ENCODE measurements at regions not wholly inside any gene's neighbourhood (a gene's known extent, or its start where the extent isn't known, plus 50 kb on each side); places are given as distances from the start of the nearest gene placed in this dataset.

GRCh38 chr3:94453864-94454263 is 391.0 kb downstream of the NSUN3 start:
- no peak for ATAC-seq

DNA sequence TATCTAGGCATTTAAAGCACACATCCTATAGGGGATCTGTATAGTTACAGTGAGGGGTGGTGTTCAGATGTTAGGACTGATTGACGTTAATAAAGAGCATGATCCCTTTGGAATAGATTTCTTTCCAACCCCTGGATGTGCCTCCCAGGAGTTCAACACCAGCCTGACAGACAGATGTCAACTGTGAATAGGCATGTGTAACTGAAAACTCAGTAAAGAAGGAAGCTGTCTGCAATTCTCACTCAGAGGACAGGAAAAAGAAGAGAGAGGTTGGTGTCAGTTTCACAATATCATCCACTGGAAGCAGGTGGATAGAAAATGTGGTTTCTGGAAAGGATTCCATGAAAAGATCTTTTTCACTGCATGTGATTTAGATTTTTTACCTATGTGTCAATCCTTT is 396.3 kb downstream of the NSUN3 start:
- Histone ChIP-seq H3K9me3 (no peaks in the 10 kb centered on the region), H3K27ac (no peak overlapping the region), H3K27me3 (no peaks in the 10 kb centered on the region), H3K36me3 (replicated peaks in 1 of 2; ENCODE audit: insufficient read depth in 1 of 2, low read depth in 2 of 2) (no peaks in the 10 kb centered on the region), H3K4me3 (no peak overlapping the region), H3K4me1 (no peaks in the 10 kb centered on the region)
- intact Hi-C loops (cut with DNase I): no loop called here
- no peak for ATAC-seq
- 50 to 71% methylated on average over 1 of the region's 1 CpG for WGBS, 2 donors
- TF ChIP-seq POLR2A (IDR thresholded peaks at IDR 0.05): no peak
- TF ChIP-seq, protein P1, sequence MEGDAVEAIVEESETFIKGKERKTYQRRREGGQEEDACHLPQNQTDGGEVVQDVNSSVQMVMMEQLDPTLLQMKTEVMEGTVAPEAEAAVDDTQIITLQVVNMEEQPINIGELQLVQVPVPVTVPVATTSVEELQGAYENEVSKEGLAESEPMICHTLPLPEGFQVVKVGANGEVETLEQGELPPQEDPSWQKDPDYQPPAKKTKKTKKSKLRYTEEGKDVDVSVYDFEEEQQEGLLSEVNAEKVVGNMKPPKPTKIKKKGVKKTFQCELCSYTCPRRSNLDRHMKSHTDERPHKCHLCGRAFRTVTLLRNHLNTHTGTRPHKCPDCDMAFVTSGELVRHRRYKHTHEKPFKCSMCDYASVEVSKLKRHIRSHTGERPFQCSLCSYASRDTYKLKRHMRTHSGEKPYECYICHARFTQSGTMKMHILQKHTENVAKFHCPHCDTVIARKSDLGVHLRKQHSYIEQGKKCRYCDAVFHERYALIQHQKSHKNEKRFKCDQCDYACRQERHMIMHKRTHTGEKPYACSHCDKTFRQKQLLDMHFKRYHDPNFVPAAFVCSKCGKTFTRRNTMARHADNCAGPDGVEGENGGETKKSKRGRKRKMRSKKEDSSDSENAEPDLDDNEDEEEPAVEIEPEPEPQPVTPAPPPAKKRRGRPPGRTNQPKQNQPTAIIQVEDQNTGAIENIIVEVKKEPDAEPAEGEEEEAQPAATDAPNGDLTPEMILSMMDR (IDR thresholded peaks at IDR 0.05): no peak
- no peak for DNase-seq

More at GRCh38 chr3:94453864-94454263, 391.0 kb downstream of the NSUN3 start:
- H3K36me3 ChIP-seq (replicated peaks in 1 of 2; ENCODE audit: insufficient read depth in 1 of 2, low read depth in 2 of 2): no peaks in the 10 kb centered on the region
- no peak for TF ChIP-seq POLR2A (IDR thresholded peaks at IDR 0.05)
- TF ChIP-seq, protein P1 (IDR thresholded peaks at IDR 0.05): no peak
- WGBS, 2 donors: 69 to 86% methylated on average over 1 of the region's 1 CpG
- H3K4me3 ChIP-seq: no peak overlapping the region
- no peaks in the 10 kb centered on the region for H3K27me3 ChIP-seq
- no peak for DNase-seq
- no peak overlapping the region for H3K27ac ChIP-seq
- H3K4me1 ChIP-seq: no peaks in the 10 kb centered on the region
- intact Hi-C loops (cut with DNase I): no loop called here
- H3K9me3 ChIP-seq: no peaks in the 10 kb centered on the region

GRCh38 chr3:94460931-94461330 is 398.1 kb downstream of the NSUN3 start:
- Histone ChIP-seq H3K36me3 (replicated peaks in 1 of 2; ENCODE audit: insufficient read depth in 1 of 2, low read depth in 2 of 2) (no peaks in the 10 kb centered on the region), H3K27me3 (no peaks in the 10 kb centered on the region), H3K4me3 (no peak overlapping the region), H3K27ac (no peak overlapping the region), H3K9me3 (no peaks in the 10 kb centered on the region), H3K4me1 (no peaks in the 10 kb centered on the region)
- WGBS, 2 donors: 50% methylated on average over 3 of the region's 3 CpGs
- intact Hi-C loops (cut with DNase I): no loop called here
- no peak for DNase-seq
- TF ChIP-seq POLR2A (IDR thresholded peaks at IDR 0.05): no peak
- TF ChIP-seq, protein P1 (IDR thresholded peaks at IDR 0.05): no peak
- ATAC-seq: no peak

GRCh38 chr3:94462931-94463330 is 400.1 kb downstream of the NSUN3 start:
- 24 to 41% methylated on average over 2 of the region's 2 CpGs for WGBS, 2 donors
- no peaks in the 10 kb centered on the region for H3K9me3 ChIP-seq
- intact Hi-C loops (cut with DNase I): no loop called here
- DNase-seq (no peak), ATAC-seq (no peak)
- no peaks in the 10 kb centered on the region for H3K27me3 ChIP-seq
- H3K4me1 ChIP-seq: no peaks in the 10 kb centered on the region
- H3K27ac ChIP-seq: no peak overlapping the region
- H3K36me3 ChIP-seq (replicated peaks in 1 of 2; ENCODE audit: insufficient read depth in 1 of 2, low read depth in 2 of 2): no peaks in the 10 kb centered on the region
- TF ChIP-seq POLR2A (IDR thresholded peaks at IDR 0.05): no peak
- TF ChIP-seq, protein P1 (IDR thresholded peaks at IDR 0.05): no peak
- no peak overlapping the region for H3K4me3 ChIP-seq

DNA sequence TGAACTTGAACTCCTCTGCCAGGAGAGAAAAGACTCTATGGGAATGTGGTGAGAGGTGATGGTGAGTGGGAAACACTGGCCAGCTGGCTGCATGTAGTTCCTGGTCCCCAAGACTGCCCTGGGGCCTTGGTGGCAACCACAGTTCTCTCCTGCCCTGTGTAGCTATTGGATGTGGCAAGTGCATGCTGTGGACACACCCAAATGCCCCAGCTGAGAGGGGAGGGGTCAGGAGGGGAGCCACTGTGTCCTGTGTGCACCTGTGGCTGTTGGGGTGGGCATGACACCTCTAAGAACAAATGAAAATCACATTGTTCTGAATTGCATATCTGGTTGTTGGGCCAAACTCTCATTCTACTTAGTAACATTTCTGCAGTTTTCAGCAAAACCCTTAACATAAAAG is 409.6 kb downstream of the NSUN3 start:
- intact Hi-C loops (cut with DNase I): no loop called here
- Histone ChIP-seq H3K4me1 (no peaks in the 10 kb centered on the region), H3K4me3 (no peak overlapping the region), H3K27ac (no peak overlapping the region), H3K27me3 (no peaks in the 10 kb centered on the region), H3K36me3 (replicated peaks in 1 of 2; ENCODE audit: insufficient read depth in 1 of 2, low read depth in 2 of 2) (no peaks in the 10 kb centered on the region), H3K9me3 (no peaks in the 10 kb centered on the region)
- no peak for ATAC-seq
- no peak for TF ChIP-seq POLR2A (IDR thresholded peaks at IDR 0.05)
- TF ChIP-seq, protein P1 (IDR thresholded peaks at IDR 0.05): no peak
- DNase-seq: no peak

Data from body of pancreas (tissue), 4 donors.